ENCODE measurements at regions not wholly inside any gene's neighbourhood (a gene's known extent, or its start where the extent isn't known, plus 50 kb on each side); places are given as distances from the start of the nearest gene placed in this dataset.

GRCh38 chr11:92794783-92795182, 174.7 kb upstream of the MTNR1B start:
- H3K4me1 ChIP-seq = no peaks in the 10 kb centered on the region
- H3K4me3 ChIP-seq = no peak overlapping the region
- no peak for TF ChIP-seq CTCF (IDR thresholded peaks at IDR 0.05)
- no peaks in the 10 kb centered on the region for H3K36me3 ChIP-seq
- no peak overlapping the region for H3K27ac ChIP-seq
- H3K27me3 ChIP-seq = no peaks in the 10 kb centered on the region
- DNase-seq (ENCODE audit: low spot score) = no peak
- no peaks in the 10 kb centered on the region for H3K9me3 ChIP-seq

DNA sequence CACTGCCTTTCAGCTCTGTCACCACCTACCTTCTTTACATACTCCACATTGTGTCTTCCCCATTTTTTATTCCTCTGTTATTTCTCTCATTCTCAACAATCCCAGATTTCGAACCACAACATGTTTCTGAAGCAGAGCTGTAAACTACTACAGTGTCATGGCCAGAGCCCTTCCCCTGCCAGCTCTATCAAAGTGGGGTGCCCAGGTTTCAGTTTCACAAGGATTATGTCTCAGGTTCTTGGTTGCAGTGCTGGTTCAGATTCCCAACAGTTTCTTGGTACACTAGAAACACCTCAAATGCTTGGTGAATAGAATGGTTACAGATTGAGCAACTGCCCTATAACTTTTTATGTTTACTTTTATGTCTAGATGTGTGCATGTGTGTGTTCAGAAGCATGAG, 172.7 kb upstream of the MTNR1B start:
- H3K4me3 ChIP-seq = no peak overlapping the region
- H3K27me3 ChIP-seq = no peaks in the 10 kb centered on the region
- no peaks in the 10 kb centered on the region for H3K4me1 ChIP-seq
- no peak for DNase-seq (ENCODE audit: low spot score)
- H3K27ac ChIP-seq = no peak overlapping the region
- H3K36me3 ChIP-seq = no peaks in the 10 kb centered on the region
- no peak for TF ChIP-seq CTCF (IDR thresholded peaks at IDR 0.05)
- no peaks in the 10 kb centered on the region for H3K9me3 ChIP-seq

DNA sequence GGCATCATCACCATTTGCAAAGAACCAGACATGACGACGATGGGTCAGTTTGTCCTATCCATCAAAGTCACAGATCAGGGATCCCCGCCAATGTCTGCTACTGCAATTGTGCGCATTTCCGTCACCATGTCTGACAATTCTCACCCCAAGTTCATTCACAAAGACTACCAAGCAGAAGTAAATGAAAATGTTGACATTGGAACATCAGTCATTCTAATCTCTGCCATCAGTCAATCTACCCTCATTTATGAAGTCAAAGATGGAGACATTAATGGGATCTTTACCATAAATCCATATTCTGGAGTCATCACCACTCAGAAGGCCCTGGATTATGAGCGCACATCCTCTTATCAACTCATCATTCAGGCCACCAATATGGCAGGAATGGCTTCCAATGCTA, 171.6 kb upstream of the MTNR1B start:
- no peak overlapping the region for H3K27ac ChIP-seq
- no peaks in the 10 kb centered on the region for H3K9me3 ChIP-seq
- no peak for DNase-seq (ENCODE audit: low spot score)
- TF ChIP-seq CTCF (IDR thresholded peaks at IDR 0.05) = no peak
- no peak overlapping the region for H3K4me3 ChIP-seq
- H3K36me3 ChIP-seq = no peaks in the 10 kb centered on the region
- no peaks in the 10 kb centered on the region for H3K4me1 ChIP-seq
- no peaks in the 10 kb centered on the region for H3K27me3 ChIP-seq

DNA sequence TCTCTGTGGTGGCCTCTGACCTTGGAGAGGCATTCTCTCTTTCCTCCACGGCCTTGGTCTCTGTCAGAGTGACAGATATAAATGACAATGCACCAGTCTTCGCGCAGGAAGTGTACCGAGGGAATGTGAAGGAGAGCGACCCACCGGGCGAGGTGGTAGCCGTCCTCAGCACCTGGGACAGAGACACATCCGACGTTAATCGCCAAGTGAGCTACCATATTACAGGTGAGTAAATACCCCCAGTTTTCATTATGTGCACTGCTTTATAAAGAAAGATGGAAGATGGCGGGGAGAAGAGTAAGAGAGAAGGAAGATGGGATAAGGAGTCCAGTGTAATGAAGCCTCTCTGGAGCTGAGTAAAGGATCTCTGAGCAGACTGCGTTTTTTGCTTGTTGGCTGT, 167.8 kb upstream of the MTNR1B start:
- no peak for TF ChIP-seq CTCF (IDR thresholded peaks at IDR 0.05)
- H3K27me3 ChIP-seq = no peaks in the 10 kb centered on the region
- no peak for DNase-seq (ENCODE audit: low spot score)

DNA sequence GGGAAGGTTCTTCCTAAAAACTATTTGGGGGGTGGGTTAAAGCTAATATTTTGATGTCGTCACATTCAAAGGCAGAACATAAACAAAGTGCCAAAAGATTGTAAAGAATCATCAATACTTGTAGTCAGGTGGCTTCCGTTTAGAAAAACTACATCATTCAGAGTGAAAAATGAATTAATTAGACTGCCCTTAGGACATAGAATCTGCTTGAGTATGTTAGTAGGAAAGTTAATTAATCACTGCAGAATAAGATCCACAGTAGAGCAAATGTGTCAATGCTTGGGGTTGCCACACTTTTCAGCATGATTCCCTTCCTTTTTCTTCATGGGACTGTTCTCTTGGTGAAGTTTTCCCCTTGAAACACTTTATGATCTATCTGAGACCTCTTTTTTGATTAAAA, 166.8 kb upstream of the MTNR1B start:
- Histone ChIP-seq H3K27ac (no peak overlapping the region), H3K4me3 (no peak overlapping the region), H3K27me3 (no peaks in the 10 kb centered on the region), H3K4me1 (no peaks in the 10 kb centered on the region), H3K36me3 (no peaks in the 10 kb centered on the region), H3K9me3 (no peaks in the 10 kb centered on the region)
- DNase-seq (ENCODE audit: low spot score) = no peak
- TF ChIP-seq CTCF (IDR thresholded peaks at IDR 0.05) = no peak

More for the DNA sequence above, 167.8 kb upstream of the MTNR1B start:
- H3K27ac ChIP-seq = no peak overlapping the region
- H3K9me3 ChIP-seq = no peaks in the 10 kb centered on the region
- H3K4me3 ChIP-seq = no peak overlapping the region
- no peaks in the 10 kb centered on the region for H3K4me1 ChIP-seq
- no peaks in the 10 kb centered on the region for H3K36me3 ChIP-seq

GRCh38 chr11:92803391-92803790, 166.1 kb upstream of the MTNR1B start:
- no peak for TF ChIP-seq CTCF (IDR thresholded peaks at IDR 0.05)
- Histone ChIP-seq H3K4me3 (no peak overlapping the region), H3K36me3 (no peaks in the 10 kb centered on the region), H3K27me3 (no peaks in the 10 kb centered on the region), H3K9me3 (no peaks in the 10 kb centered on the region), H3K27ac (no peak overlapping the region), H3K4me1 (no peaks in the 10 kb centered on the region)
- no peak for DNase-seq (ENCODE audit: low spot score)

Measured in right atrium auricular region (tissue), 2 donors.